Neural cell (in vitro differentiated cells): ENCODE measurements at regions not wholly inside any gene's neighbourhood (a gene's known extent, or its start where the extent isn't known, plus 50 kb on each side); places are given as distances from the start of the nearest gene placed in this dataset.

ENCODE experiments used
- EP300 ChIP-seq: fragments of 450-650 bp; conservative IDR thresholded peaks from 2 replicates; pipeline ENCODE4 v1.6.1; 2014; ENCODE audit warnings: antibody characterized with exemption, mild to moderate bottlenecking, moderate library complexity; ENCODE audit not compliant: poor library complexity, severe bottlenecking
- EZH2 ChIP-seq: fragments of 200-600, 300-800 bp; shearing (Covaris generic), sonication (generic); IDR thresholded peaks from 2 replicates; pipeline ENCODE4 v1.6.1; 2014; ENCODE audit warnings: antibody characterized with exemption, low read length, borderline replicate concordance, mild to moderate bottlenecking; ENCODE audit not compliant: insufficient read depth, poor library complexity, severe bottlenecking
- SMC3 ChIP-seq: fragments of 450-650 bp; conservative IDR thresholded peaks from 2 replicates; pipeline ENCODE4 v1.6.1; 2014; ENCODE audit warnings: antibody characterized with exemption, mild to moderate bottlenecking, moderate library complexity; ENCODE audit not compliant: poor library complexity
- TF ChIP-seq, protein P1 (sequence below): fragments of 450-650 bp; IDR thresholded peaks from 2 replicates; pipeline ENCODE4 v1.5.1; 2014; ENCODE audit warnings: antibody characterized with exemption, mild to moderate bottlenecking, moderate library complexity; ENCODE audit not compliant: poor library complexity, severe bottlenecking

- TF ChIP-seq, protein P1, sequence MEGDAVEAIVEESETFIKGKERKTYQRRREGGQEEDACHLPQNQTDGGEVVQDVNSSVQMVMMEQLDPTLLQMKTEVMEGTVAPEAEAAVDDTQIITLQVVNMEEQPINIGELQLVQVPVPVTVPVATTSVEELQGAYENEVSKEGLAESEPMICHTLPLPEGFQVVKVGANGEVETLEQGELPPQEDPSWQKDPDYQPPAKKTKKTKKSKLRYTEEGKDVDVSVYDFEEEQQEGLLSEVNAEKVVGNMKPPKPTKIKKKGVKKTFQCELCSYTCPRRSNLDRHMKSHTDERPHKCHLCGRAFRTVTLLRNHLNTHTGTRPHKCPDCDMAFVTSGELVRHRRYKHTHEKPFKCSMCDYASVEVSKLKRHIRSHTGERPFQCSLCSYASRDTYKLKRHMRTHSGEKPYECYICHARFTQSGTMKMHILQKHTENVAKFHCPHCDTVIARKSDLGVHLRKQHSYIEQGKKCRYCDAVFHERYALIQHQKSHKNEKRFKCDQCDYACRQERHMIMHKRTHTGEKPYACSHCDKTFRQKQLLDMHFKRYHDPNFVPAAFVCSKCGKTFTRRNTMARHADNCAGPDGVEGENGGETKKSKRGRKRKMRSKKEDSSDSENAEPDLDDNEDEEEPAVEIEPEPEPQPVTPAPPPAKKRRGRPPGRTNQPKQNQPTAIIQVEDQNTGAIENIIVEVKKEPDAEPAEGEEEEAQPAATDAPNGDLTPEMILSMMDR: no peak
- no peak for TF ChIP-seq EZH2
- no peak for TF ChIP-seq EP300
- TF ChIP-seq SMC3: no peak
Observed at GRCh38 chr3:14279626-14280061, 101.0 kb downstream of the LSM3 start.
